ENCODE measurements at regions not wholly inside any gene's neighbourhood (a gene's known extent, or its start where the extent isn't known, plus 50 kb on each side); places are given as distances from the start of the nearest gene placed in this dataset.
"Not testable (repeated sequence)": the region's sequence is repeated elsewhere in the genome, so short reads cannot be mapped to it uniquely, and the experiment has no call there.

- ChIA-PET POLR2A (no interaction called here), CTCF (interaction anchor here (0.5 to 4.9 kb wide), 17 partner anchors 14 to 596 kb away, joined by 3 to 46 read pairs (median 6); partner anchors contain the start of genes CHRNB4 and PSMA4)
- DNase-seq (ENCODE audit: low read depth, low spot score): no peak
- H3K4me3 ChIP-seq (ENCODE audit: low read depth, low read length): no peak overlapping the region
- no peak for TF ChIP-seq CTCF (IDR thresholded peaks at IDR 0.05; ENCODE audit: insufficient read depth, low read length, missing control alignments)
These were observed 67.8 kb upstream of the CHRNB4 start for GRCh38 chr15:78708713-78709260.

GRCh38 chr15:78706481-78707235 is 65.6 kb upstream of the CHRNB4 start:
- CTCF ChIA-PET: interaction anchor here (1.3 to 4.9 kb wide), 4 partner anchors 10 to 91 kb away, joined by 4 to 46 read pairs (median 36); no protein-coding TSS in a partner anchor
- POLR2A ChIA-PET; H3K4me3 ChIP-seq (ENCODE audit: low read depth, low read length); DNase-seq (ENCODE audit: low read depth, low spot score): not testable (repeated sequence)

- DNase-seq (ENCODE audit: low read depth, low spot score); POLR2A ChIA-PET; H3K4me3 ChIP-seq (ENCODE audit: low read depth, low read length): not testable (repeated sequence)
- CTCF ChIA-PET: interaction anchor here (0.7 kb wide), 1 partner anchor 8 kb away, joined by 4 read pairs; no protein-coding TSS in a partner anchor
These were observed 62.5 kb upstream of the CHRNB4 start for GRCh38 chr15:78703334-78704056.

GRCh38 chr15:78702609-78703333 is 61.8 kb upstream of the CHRNB4 start:
- ChIA-PET CTCF (interaction anchor here (0.7 kb wide), 1 partner anchor 9 kb away, joined by 4 read pairs; no protein-coding TSS in a partner anchor), POLR2A (no interaction called here)
- TF ChIP-seq CTCF (IDR thresholded peaks at IDR 0.05; ENCODE audit: insufficient read depth, low read length, missing control alignments): no peak
- H3K4me3 ChIP-seq (ENCODE audit: low read depth, low read length): no peak overlapping the region
- DNase-seq (ENCODE audit: low read depth, low spot score): no peak

GRCh38 chr15:78697449-78697848 is 56.4 kb upstream of the CHRNB4 start:
- ChIA-PET CTCF (interaction anchor here (1.7 kb wide), 1 partner anchor 9 kb away, joined by 4 read pairs; no protein-coding TSS in a partner anchor), POLR2A (no interaction called here)
- TF ChIP-seq CTCF (IDR thresholded peaks at IDR 0.05; ENCODE audit: insufficient read depth, low read length, missing control alignments): no peak
- no peak overlapping the region for H3K4me3 ChIP-seq (ENCODE audit: low read depth, low read length)
- no peak for DNase-seq (ENCODE audit: low read depth, low spot score)

GRCh38 chr15:78696436-78696835 is 55.4 kb upstream of the CHRNB4 start:
- no peak for TF ChIP-seq CTCF (IDR thresholded peaks at IDR 0.05; ENCODE audit: insufficient read depth, low read length, missing control alignments)
- POLR2A ChIA-PET: no interaction called here
- no peak for DNase-seq (ENCODE audit: low read depth, low spot score)
- CTCF ChIA-PET: interaction anchor here (1.7 to 2.6 kb wide), 2 partner anchors 10 to 13 kb away, joined by 4 to 10 read pairs; no protein-coding TSS in a partner anchor
- H3K4me3 ChIP-seq (ENCODE audit: low read depth, low read length): no peak overlapping the region

Data from AG04449 (cell line).